Smooth muscle cell (in vitro differentiated cells): ENCODE measurements at regions not wholly inside any gene's neighbourhood (a gene's known extent, or its start where the extent isn't known, plus 50 kb on each side); places are given as distances from the start of the nearest gene placed in this dataset.

Source experiments
- DNase-seq: peaks from one replicate; lab custom pipeline; 2025; ENCODE audit not compliant: unreplicated experiment; lab: John Stamatoyannopoulos, UW
- H2AFZ ChIP-seq: fragments of 200-600 bp; sonication (generic); 2 replicates; pipeline ENCODE4 v1.6.0; 2016; ENCODE audit warnings: antibody characterized with exemption, low read depth, mild to moderate bottlenecking
- H3F3A ChIP-seq: fragments of 200-600 bp; sonication (generic); 2 replicates; pipeline ENCODE4 v1.6.0; 2017; ENCODE audit warnings: antibody characterized with exemption, low read depth
- H3K27ac ChIP-seq: fragments of 200-600 bp; sonication (generic); 2 replicates; pipeline ENCODE4 v1.5.1; 2016; ENCODE audit warnings: low read depth, mild to moderate bottlenecking
- H3K27me3 ChIP-seq: fragments of 200-600 bp; sonication (generic); 2 replicates; pipeline ENCODE4 v1.6.1; 2016; ENCODE audit warnings: low read depth, mild to moderate bottlenecking
- H3K36me3 ChIP-seq: fragments of 200-600 bp; sonication (generic); 2 replicates; pipeline ENCODE4 v1.5.1; 2016; ENCODE audit warnings: low read depth
- H3K4me1 ChIP-seq: fragments of 200-600 bp; sonication (generic); 2 replicates; pipeline ENCODE4 v1.5.1; 2016; ENCODE audit warnings: low read depth
- H3K4me2 ChIP-seq: fragments of 200-600 bp; sonication (generic); 2 replicates; pipeline ENCODE4 v1.6.0; 2016; ENCODE audit warnings: mild to moderate bottlenecking
- H3K4me3 ChIP-seq: fragments of 200-600 bp; sonication (generic); 2 replicates; pipeline ENCODE4 v1.5.1; 2016; ENCODE audit warnings: mild to moderate bottlenecking
- H3K79me2 ChIP-seq: fragments of 200-600 bp; sonication (generic); 2 replicates; pipeline ENCODE4 v1.6.0; 2016; ENCODE audit warnings: low read depth, mild to moderate bottlenecking
- H3K9ac ChIP-seq: fragments of 200-600 bp; sonication (generic); 2 replicates; pipeline ENCODE4 v1.6.0; 2016; ENCODE audit warnings: low read depth
- H3K9me3 ChIP-seq: fragments of 200-600 bp; sonication (generic); replicated peaks from 2 replicates; pipeline ENCODE4 v1.5.1; 2016; ENCODE audit warnings: low read depth
- H4K20me1 ChIP-seq: fragments of 200-600 bp; sonication (generic); 2 replicates; pipeline ENCODE4 v1.6.0; 2016; ENCODE audit warnings: low read depth
- WGBS: methylation state at CpG from one replicate; pipeline ENCODE4 v1.1.7; 2016; ENCODE audit warnings: low lambda C conversion rate; 5-methylcytosine and 5-hydroxymethylcytosine counted together
- TF ChIP-seq, protein P1 (sequence below): fragments of 200-600 bp; sonication (generic); IDR thresholded peaks from 2 replicates; pipeline ENCODE4 v1.5.1; 2017; ENCODE audit warnings: borderline replicate concordance, mild to moderate bottlenecking, antibody characterized with exemption; ENCODE audit not compliant: insufficient read depth, poor library complexity, severe bottlenecking

DNA sequence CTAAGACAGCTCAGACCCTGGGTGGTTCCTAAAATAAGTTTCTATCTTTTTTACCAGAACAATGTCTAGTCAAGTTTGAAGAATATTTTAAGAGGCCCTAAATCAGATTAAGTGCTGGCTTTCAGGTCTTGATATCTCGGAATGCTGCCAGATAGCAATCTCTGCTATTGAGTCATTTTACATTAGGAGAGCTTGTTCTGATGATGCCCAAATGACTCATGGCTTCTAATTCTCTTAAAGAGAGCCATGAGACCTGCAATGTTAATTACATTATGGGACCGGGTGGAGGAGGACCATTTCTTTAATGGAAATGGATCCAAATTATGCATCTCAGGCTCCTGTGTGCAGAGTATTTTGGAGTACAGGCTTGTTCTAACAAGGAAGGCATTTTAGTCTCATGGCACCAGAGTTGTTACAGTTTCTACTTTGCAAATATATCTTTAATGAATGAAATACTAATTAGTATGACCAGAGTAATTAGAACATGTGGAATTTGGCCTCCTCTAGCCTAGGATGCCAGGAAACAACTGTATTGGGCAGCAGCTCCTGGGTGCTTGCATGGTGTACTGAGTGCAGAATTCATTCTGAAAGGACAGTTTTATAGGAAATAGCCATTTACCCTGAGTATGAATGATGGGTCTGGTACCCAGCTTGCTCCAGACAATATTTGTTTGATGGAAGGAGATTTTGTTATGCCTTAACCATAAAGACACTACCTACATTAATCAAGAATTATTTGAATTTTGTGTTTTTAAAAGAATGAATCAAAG is 94.0 kb upstream of the SULT1C3 start:
- no peaks in the 10 kb centered on the region for H3K9me3 ChIP-seq
- no peaks in the 10 kb centered on the region for H3K36me3 ChIP-seq
- H3K4me2 ChIP-seq = no peak overlapping the region
- H2AFZ ChIP-seq = no peak overlapping the region
- no peaks in the 10 kb centered on the region for H4K20me1 ChIP-seq
- no peak overlapping the region for H3K27ac ChIP-seq
- no peaks in the 10 kb centered on the region for H3F3A ChIP-seq
- H3K9ac ChIP-seq = no peak overlapping the region
- no peaks in the 10 kb centered on the region for H3K27me3 ChIP-seq
- peaks cover 7% of the 10 kb centered on the region for H3K4me1 ChIP-seq
- no peak overlapping the region for H3K4me3 ChIP-seq
- H3K79me2 ChIP-seq = no peaks in the 10 kb centered on the region
- 33% methylated on average over 2 of the region's 2 CpGs for WGBS
- no peak for DNase-seq
- TF ChIP-seq, protein P1, sequence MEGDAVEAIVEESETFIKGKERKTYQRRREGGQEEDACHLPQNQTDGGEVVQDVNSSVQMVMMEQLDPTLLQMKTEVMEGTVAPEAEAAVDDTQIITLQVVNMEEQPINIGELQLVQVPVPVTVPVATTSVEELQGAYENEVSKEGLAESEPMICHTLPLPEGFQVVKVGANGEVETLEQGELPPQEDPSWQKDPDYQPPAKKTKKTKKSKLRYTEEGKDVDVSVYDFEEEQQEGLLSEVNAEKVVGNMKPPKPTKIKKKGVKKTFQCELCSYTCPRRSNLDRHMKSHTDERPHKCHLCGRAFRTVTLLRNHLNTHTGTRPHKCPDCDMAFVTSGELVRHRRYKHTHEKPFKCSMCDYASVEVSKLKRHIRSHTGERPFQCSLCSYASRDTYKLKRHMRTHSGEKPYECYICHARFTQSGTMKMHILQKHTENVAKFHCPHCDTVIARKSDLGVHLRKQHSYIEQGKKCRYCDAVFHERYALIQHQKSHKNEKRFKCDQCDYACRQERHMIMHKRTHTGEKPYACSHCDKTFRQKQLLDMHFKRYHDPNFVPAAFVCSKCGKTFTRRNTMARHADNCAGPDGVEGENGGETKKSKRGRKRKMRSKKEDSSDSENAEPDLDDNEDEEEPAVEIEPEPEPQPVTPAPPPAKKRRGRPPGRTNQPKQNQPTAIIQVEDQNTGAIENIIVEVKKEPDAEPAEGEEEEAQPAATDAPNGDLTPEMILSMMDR = no peak

DNA sequence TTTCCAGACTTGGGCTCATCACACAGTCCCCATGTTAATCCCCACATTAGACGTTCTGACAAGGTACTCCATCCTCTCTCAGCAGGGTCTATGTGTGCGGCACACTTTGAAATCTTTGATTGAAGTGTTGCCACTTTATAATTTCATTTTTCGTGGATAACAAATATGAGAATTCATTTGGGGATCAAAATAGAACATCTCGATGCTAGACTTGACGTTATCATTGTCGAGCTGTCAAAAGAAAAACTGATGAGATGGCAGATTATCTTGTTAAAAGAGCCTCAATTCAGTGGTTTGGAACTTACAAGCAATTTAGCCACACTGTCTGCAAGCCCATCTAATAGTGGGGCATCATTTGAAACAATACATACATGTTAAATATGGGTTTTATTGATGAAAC is 91.2 kb upstream of the SULT1C3 start:
- 79% methylated on average over 6 of the region's 6 CpGs for WGBS
- TF ChIP-seq, protein P1 = no peak
- Histone ChIP-seq H3K9me3 (no peaks in the 10 kb centered on the region), H3K4me3 (no peak overlapping the region), H3K4me1 (peaks cover 7% of the 10 kb centered on the region), H3K4me2 (no peak overlapping the region), H3K27ac (no peak overlapping the region), H3K27me3 (no peaks in the 10 kb centered on the region), H3K79me2 (no peaks in the 10 kb centered on the region), H3K36me3 (no peaks in the 10 kb centered on the region), H2AFZ (no peak overlapping the region), H3F3A (no peaks in the 10 kb centered on the region), H3K9ac (no peak overlapping the region), H4K20me1 (no peaks in the 10 kb centered on the region)
- no peak for DNase-seq

DNA sequence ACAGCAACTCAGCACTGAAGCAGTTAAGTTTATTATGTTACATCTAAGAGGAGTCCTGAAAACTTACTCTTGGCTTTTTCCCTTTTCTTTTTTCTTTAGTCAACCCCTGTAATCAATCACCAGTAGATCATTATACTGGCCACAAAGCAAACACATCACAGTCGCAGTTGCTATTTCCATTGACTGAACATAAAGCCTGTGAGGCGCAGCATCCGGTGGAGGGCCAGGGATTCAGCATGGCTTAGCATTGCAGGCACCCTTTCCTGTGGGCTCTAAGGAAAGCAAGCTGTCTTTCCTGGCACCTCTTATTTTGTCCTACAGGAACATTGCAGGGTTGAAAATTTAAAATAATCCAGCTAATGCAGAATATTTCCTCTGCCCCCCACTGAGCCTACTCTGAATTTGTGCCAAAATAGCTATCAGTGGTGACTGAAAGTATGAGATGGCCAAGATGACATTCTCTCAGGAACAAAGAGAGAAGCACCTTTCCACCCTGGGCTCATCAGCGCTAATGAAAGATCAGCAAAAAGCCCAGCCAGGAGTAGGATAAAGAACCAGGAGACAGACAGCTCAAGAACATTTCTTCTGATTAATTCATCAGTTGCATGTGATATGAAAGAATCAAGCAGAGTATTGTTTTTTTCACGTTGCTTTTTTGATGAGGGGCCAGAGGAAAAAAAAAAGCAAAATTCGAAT is 85.3 kb upstream of the SULT1C3 start:
- WGBS = 77% methylated on average over 6 of the region's 6 CpGs
- H3K36me3 ChIP-seq = no peaks in the 10 kb centered on the region
- H3K4me1 ChIP-seq = no peaks in the 10 kb centered on the region
- no peak overlapping the region for H3K4me2 ChIP-seq
- H4K20me1 ChIP-seq = no peaks in the 10 kb centered on the region
- H3K79me2 ChIP-seq = no peaks in the 10 kb centered on the region
- no peak for DNase-seq
- H3K27me3 ChIP-seq = no peaks in the 10 kb centered on the region
- H3K9me3 ChIP-seq = no peaks in the 10 kb centered on the region
- H3K4me3 ChIP-seq = no peak overlapping the region
- no peak overlapping the region for H3K27ac ChIP-seq
- H2AFZ ChIP-seq = no peak overlapping the region
- no peak overlapping the region for H3K9ac ChIP-seq
- TF ChIP-seq, protein P1 = no peak
- no peaks in the 10 kb centered on the region for H3F3A ChIP-seq

DNA sequence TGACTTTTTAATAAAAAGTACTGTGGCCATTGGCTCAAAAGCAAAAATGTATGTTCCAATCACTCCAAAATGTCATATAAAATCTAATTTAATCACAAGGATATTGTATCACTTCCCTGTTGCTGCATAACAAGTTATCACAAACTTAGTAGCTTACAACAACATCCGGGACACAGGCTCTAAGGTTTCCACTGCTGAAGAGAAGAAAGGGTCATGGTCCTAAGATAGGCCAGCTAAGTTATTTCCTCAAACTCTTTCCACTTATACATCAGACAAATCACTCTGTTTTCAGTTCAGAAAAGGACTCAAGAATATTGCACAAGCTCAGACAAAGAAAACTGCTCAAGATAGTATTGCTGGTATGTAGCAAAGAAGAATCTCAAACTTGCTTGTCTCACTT is 78.5 kb upstream of the SULT1C3 start:
- no peak for DNase-seq
- Histone ChIP-seq H3K4me3 (no peak overlapping the region), H3K27me3 (no peaks in the 10 kb centered on the region), H4K20me1 (no peaks in the 10 kb centered on the region), H3K9ac (no peak overlapping the region), H3K4me2 (no peak overlapping the region), H3K4me1 (no peaks in the 10 kb centered on the region), H3K9me3 (no peaks in the 10 kb centered on the region), H2AFZ (no peak overlapping the region), H3F3A (no peaks in the 10 kb centered on the region), H3K36me3 (no peaks in the 10 kb centered on the region), H3K27ac (no peak overlapping the region), H3K79me2 (no peaks in the 10 kb centered on the region)
- TF ChIP-seq, protein P1 = no peak
- 94% methylated on average over 1 of the region's 1 CpG for WGBS
